ENCODE measurements at regions not wholly inside any gene's neighbourhood (a gene's known extent, or its start where the extent isn't known, plus 50 kb on each side); places are given as distances from the start of the nearest gene placed in this dataset.

DNA sequence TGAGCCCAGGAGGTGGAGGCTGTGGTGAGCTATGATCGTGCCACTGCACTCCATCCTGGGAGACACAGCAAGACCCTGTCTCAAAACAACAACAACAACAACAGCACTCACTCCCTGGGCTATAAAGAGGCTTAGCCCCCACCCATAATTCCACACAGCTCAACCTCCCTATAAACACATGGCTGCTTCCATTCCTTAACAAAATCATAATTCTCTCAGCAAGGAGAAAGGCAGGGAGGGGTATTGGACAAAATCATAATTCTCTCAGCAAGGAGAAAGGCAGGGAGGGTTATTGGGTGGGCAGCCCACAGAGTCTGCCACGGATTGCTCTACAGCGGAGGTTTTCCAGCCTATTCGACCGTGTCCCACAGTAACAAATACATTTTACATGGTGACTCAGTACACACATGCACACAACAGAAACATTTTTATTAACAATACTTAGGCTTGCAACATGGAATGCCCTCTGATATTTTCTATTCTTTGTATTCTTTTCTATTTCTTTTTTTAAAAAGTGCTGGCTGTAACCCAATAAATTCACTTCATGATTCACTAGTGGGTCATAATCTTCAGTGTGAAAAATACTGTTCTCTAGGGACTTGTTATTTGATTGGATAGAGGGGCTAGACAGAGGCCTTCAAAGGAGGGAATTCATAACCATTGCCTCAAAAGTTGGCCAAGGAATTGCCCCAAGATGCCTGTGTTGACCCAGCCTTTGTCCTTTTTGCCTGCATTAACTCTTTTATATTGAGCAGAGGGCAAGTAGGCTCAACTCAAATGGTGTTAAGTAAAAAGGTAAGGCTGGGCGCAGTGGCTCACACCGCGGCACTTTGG lies 50.6 kb upstream of the ZMYND8 start:
- DNase-seq (ENCODE audit: low spot score), result no peak
- no peaks in the 10 kb centered on the region for H3K36me3 Mint-ChIP-seq
- H3K27me3 Mint-ChIP-seq, result no peaks in the 10 kb centered on the region
- H3K27ac Mint-ChIP-seq, result no peak overlapping the region
- H3K4me1 Mint-ChIP-seq (ENCODE audit: low read depth in 2 of 2), result peaks cover 0 to 6% of the 10 kb centered on the region in 2 donors
- no peak overlapping the region for H3K4me3 Mint-ChIP-seq
- H3K9me3 Mint-ChIP-seq, result no peaks in the 10 kb centered on the region
- no peak for ATAC-seq

DNA sequence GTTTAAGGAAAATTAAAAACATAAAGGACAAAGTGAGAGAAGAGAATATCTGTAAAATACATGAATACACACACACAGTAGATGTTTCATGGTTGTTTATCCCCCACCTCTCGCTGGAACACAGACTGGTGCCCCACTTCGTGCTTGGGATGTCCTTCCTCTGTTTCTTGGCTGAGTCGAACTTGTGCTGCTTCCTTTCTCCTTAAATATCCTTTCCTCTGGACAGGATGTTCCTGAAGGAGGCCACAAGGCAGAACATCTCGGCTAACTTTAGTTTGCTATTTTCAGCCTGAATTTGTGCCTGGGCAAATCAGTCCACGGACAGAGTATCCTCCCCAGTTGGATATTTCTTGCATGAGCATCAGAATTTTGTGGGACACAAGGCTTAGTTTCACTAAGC lies 54.7 kb upstream of the ZMYND8 start:
- DNase-seq (ENCODE audit: low spot score) (no peak), ATAC-seq (no peak)
- Mint-ChIP-seq H3K27me3 (no peaks in the 10 kb centered on the region), H3K36me3 (no peaks in the 10 kb centered on the region), H3K4me3 (no peak overlapping the region), H3K27ac (no peak overlapping the region), H3K9me3 (no peaks in the 10 kb centered on the region), H3K4me1 (ENCODE audit: low read depth in 2 of 2) (peaks cover 16 to 18% of the 10 kb centered on the region in 2 donors)

DNA sequence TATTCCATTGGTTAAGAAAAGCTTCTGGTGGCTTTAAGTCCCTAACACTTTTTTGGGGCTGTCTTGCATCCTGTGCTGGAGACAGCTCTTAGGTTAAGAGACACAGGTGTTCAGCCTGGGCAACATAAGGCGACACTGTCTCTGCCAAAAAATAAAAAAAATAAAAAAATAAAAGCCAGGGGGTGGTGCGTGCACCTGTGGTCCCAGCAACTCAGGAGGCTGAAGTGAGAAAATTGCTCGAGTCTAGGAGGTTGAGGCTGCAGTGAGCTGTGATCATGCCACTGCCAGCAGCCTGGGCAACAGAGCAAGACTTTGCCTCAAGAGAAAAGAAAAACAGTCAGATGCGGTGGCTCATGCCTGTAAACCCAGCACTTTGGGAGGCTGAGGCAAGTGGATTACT lies 55.6 kb upstream of the ZMYND8 start:
- Mint-ChIP-seq H3K9me3 (no peaks in the 10 kb centered on the region), H3K4me3 (no peak overlapping the region), H3K27ac (peak overlapping the region in 1 of 2 donors; percentile 16), H3K36me3 (no peaks in the 10 kb centered on the region), H3K27me3 (no peaks in the 10 kb centered on the region), H3K4me1 (ENCODE audit: low read depth in 2 of 2) (peaks cover 18 to 21% of the 10 kb centered on the region in 2 donors)
- no peak for DNase-seq (ENCODE audit: low spot score)
- no peak for ATAC-seq

DNA sequence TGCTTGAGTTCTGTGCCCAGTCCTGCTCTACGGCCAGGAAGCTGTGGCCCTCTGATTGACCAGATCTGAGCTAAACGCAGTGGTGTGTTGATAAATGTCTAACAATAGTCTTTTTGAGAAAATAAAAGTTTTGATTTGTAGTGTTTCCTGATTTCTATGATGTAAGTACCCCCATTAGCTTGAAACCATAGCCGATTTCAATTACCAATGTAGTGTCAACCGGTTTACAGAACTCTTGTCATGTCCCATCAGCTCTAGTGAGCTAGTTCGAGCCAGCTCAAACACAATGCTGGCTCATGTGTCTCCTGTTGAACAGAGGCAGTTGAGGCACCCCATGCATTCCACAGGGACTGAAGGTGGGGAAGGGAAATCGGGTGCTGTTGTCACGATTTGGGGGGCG lies 56.7 kb upstream of the ZMYND8 start:
- H3K27ac Mint-ChIP-seq, result peak overlapping the region; percentile 16 to 37
- H3K4me3 Mint-ChIP-seq, result no peak overlapping the region
- ATAC-seq, result no peak
- no peaks in the 10 kb centered on the region for H3K9me3 Mint-ChIP-seq
- no peaks in the 10 kb centered on the region for H3K27me3 Mint-ChIP-seq
- peaks cover 18 to 28% of the 10 kb centered on the region in 2 donors for H3K4me1 Mint-ChIP-seq (ENCODE audit: low read depth in 2 of 2)
- no peak for DNase-seq (ENCODE audit: low spot score)
- H3K36me3 Mint-ChIP-seq, result no peaks in the 10 kb centered on the region

DNA sequence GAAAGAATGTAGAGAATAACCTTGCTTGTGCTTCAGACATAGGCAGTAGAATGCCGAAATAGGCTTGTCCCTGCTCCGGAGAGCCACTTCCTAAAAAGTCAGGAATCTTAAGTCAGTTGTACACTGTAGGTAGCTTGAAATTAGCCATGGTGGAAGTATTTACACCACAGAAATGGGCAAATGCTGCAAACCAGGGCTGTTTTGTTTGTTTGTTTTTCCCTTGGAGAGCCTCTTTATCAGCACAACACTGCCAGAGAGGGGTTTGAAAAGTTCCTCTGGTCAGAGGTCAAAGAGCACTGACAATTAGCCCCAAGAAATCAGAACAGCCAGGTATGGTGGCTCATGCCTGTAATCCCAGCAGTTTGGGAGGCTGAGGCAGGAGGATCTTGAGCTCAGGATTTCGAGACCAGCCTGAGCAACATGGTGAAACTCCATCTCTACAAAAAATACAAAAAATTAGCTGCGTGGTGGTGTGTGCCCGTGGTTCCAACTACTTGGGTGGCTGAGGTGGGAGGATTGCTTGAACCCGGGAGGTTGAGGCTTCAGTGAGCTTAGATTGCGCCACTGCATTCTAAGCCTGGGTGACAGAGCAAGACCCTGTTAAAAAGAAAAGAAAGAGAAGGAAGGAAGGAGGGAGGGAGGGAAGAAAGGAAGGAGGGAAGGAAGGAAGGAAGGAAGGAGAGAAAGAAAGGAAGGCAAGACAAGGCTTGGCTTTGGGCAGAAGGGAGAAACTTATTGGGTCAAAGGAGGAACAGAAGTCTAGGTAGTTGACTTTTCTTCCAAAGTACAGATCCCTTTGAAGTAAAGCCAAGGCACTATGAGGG lies 61.0 kb upstream of the ZMYND8 start:
- ATAC-seq (no peak), DNase-seq (ENCODE audit: low spot score) (no peak)
- H3K9me3 Mint-ChIP-seq, result no peaks in the 10 kb centered on the region
- H3K36me3 Mint-ChIP-seq, result no peaks in the 10 kb centered on the region
- H3K27me3 Mint-ChIP-seq, result no peaks in the 10 kb centered on the region
- H3K27ac Mint-ChIP-seq, result peak overlapping the region; percentile 99 to 100
- peaks cover 17 to 22% of the 10 kb centered on the region in 2 donors for H3K4me1 Mint-ChIP-seq (ENCODE audit: low read depth in 2 of 2)
- no peak overlapping the region for H3K4me3 Mint-ChIP-seq

DNA sequence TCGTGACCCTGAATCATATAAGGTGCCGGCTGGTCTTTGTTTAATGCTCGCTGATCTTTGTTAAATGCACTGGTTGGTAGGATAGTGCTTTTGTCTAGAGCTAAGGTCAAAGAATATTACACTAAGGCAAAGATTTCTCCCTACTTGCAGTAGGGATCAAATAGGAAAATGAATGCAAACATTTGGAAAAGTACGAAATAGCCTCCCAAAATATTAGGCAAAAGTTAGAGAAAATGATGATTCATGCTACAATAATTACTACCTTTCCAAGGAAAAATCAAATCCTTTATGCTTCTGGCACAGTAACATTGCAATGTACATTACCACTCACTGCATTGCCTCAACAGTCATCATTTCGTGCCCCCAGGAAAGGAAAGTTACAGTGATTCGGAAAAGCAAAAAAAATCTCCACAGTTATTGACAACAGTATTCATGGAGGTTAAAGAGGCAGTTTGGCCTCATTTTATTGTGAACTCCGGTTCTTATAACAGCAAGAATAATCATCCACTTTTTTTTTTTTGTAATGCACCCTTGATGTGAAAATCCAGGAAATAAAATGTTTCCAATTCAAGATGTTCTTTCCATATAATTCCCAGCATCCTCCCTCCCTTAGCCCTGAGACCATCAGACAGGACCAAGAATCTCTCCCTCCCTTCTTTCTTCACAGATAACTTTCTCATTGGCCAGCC lies 61.7 kb upstream of the ZMYND8 start:
- Mint-ChIP-seq H3K27me3 (no peaks in the 10 kb centered on the region), H3K27ac (peak overlapping the region in 1 of 2 donors; percentile 100), H3K9me3 (no peaks in the 10 kb centered on the region), H3K4me3 (no peak overlapping the region), H3K36me3 (no peaks in the 10 kb centered on the region), H3K4me1 (ENCODE audit: low read depth in 2 of 2) (peaks cover 12 to 22% of the 10 kb centered on the region in 2 donors)
- ATAC-seq, result no peak
- no peak for DNase-seq (ENCODE audit: low spot score)

DNA sequence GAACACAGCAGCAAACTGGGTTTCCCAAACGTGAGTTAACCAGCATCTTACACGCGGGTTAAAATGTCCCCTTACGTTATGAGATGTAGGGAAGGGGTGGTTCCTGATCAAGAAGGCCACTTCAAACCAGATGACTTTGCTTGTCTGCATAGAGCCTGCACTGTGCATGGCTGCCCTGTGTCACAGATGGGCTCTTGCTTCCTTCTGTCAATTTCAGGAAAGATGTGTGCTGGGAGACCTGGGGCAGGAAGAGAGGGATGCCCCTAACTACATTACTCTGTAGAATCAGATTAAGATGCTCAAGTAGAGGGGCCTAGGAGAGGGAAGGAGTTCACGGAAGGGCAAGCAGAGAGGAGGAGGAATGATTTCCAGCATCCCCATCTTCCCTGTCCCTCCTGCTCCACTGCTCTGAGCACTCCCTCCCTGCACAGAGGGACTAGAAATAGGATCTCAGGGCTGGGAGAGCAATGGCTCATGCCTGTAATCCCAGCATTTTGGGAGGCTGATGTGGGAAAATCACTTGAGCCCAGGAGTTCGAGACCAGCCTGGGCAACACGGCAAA lies 63.5 kb upstream of the ZMYND8 start:
- ATAC-seq (no peak), DNase-seq (ENCODE audit: low spot score) (no peak)
- Mint-ChIP-seq H3K4me3 (no peak overlapping the region), H3K9me3 (no peaks in the 10 kb centered on the region), H3K27me3 (no peaks in the 10 kb centered on the region), H3K27ac (peak overlapping the region in 1 of 2 donors; percentile 64), H3K36me3 (no peaks in the 10 kb centered on the region), H3K4me1 (ENCODE audit: low read depth in 2 of 2) (peaks cover 8 to 20% of the 10 kb centered on the region in 2 donors)

DNA sequence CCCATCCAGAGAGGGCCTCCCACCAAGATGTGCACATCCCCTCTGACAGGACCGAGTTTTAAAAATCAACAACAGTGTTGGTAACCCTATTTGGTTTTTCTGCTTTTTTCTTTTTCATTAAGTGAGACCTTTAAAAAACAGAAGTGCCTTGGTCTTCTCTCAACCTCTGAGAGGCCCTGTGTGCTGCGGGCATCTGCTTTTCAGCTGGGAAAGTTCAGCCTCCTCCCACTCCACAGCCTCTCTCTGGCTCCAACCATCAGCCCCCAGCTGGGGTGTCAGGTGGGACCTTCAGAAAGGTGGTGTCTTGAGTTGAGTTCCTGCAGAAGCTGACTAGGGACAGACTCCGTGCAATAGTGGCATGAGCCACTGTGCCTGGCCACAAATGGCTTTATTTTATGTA lies 64.6 kb upstream of the ZMYND8 start:
- H3K9me3 Mint-ChIP-seq, result no peaks in the 10 kb centered on the region
- no peaks in the 10 kb centered on the region for H3K27me3 Mint-ChIP-seq
- H3K4me3 Mint-ChIP-seq, result no peak overlapping the region
- H3K36me3 Mint-ChIP-seq, result no peaks in the 10 kb centered on the region
- H3K27ac Mint-ChIP-seq, result no peak overlapping the region
- no peak for DNase-seq (ENCODE audit: low spot score)
- H3K4me1 Mint-ChIP-seq (ENCODE audit: low read depth in 2 of 2), result peaks cover 0 to 12% of the 10 kb centered on the region in 2 donors
- no peak for ATAC-seq

DNA sequence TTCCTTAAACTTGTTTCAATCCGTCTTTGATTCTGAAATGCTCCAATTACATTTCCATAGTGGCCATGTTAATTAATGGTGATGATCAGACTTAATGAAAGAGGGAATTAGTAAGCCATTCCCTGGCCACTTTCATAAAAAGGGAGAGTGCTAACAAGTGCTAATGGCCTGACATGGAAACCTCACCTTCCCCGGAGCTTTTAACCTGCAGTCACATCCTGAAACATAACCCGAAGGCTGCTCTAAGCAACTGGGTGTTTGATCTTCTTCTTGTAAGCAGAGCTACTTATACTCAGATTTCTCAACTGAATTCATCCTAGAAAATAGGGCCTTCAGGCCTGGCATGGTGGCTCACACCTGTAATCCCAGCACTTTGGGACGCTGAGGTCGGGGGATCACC lies 67.1 kb upstream of the ZMYND8 start:
- ATAC-seq, result no peak
- DNase-seq (ENCODE audit: low spot score), result no peak
- peaks cover 7% of the 10 kb centered on the region for H3K9me3 Mint-ChIP-seq
- no peaks in the 10 kb centered on the region for H3K36me3 Mint-ChIP-seq
- H3K4me3 Mint-ChIP-seq, result no peak overlapping the region
- no peaks in the 10 kb centered on the region for H3K4me1 Mint-ChIP-seq (ENCODE audit: low read depth in 2 of 2)
- H3K27me3 Mint-ChIP-seq, result no peaks in the 10 kb centered on the region
- no peak overlapping the region for H3K27ac Mint-ChIP-seq

DNA sequence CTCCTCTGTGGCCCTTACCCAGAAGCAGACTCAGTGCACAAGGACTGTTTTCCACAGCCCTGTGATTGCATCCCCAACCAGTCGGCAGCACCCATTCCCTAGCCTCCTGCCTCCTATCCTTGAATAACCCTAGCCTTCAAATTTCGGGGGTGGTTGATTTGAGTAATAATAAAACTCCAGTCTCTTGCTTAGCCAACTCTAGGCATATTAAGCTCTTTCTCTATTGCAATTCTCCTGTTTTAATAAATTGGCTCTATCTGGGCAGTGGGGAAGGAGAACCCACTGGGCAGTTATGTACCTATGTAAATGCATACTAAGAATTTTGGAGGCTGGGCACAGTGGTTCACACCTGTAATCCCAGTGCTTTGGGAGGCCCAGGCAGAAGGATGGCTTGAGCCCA lies 70.6 kb upstream of the ZMYND8 start:
- H3K27ac Mint-ChIP-seq, result no peak overlapping the region
- no peaks in the 10 kb centered on the region for H3K4me1 Mint-ChIP-seq (ENCODE audit: low read depth in 2 of 2)
- no peak overlapping the region for H3K4me3 Mint-ChIP-seq
- H3K9me3 Mint-ChIP-seq, result peaks cover 7% of the 10 kb centered on the region
- ATAC-seq (no peak), DNase-seq (ENCODE audit: low spot score) (no peak)
- no peaks in the 10 kb centered on the region for H3K27me3 Mint-ChIP-seq
- H3K36me3 Mint-ChIP-seq, result no peaks in the 10 kb centered on the region

DNA sequence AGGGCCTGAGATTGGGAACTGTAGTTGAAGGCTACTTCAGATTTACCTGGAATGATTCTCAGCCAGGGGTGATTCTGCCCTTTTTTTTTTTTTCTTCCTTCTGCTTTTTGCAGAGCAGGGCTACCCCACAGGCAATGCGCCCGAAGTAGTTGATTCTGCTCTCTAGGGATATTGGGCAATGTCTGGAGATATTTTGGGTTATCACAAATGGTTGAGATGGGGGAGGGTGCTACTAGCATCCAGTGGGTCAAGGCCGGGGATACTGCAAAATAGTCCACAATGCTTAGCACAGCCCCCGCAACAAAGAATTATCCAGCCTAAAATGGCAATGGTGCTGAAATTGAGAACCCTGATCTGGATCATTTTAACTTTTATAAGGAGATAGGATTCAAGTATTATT lies 71.2 kb upstream of the ZMYND8 start:
- Mint-ChIP-seq H3K27ac (no peak overlapping the region), H3K36me3 (no peaks in the 10 kb centered on the region), H3K4me1 (ENCODE audit: low read depth in 2 of 2) (no peaks in the 10 kb centered on the region), H3K27me3 (peaks cover 0 to 1% of the 10 kb centered on the region in 2 donors), H3K4me3 (no peak overlapping the region), H3K9me3 (peaks cover 7% of the 10 kb centered on the region)
- ATAC-seq (no peak), DNase-seq (ENCODE audit: low spot score) (no peak)

DNA sequence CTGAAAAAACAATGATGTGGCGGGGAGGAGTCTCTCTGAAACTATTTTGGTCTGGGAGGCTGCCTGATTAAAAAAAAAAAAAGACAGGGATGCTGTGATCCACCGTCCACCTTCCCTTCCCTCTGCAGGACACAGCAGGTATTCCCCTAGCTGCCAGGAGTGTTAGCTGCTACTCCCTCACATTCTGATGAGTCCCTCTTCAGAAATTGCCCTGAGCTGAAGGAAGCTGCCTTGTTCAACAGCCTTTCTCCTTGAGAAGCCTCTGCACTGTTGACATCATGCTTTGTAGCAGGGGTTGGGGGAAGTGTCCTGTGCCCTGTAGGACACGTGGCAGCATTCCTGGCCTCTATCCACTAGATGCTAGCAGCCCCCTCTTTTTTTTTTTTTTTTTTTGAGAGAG lies 71.7 kb upstream of the ZMYND8 start:
- DNase-seq (ENCODE audit: low spot score), result no peak
- Mint-ChIP-seq H3K27me3 (peaks cover 0 to 3% of the 10 kb centered on the region in 2 donors), H3K36me3 (no peaks in the 10 kb centered on the region), H3K27ac (no peak overlapping the region), H3K4me1 (ENCODE audit: low read depth in 2 of 2) (no peaks in the 10 kb centered on the region), H3K4me3 (no peak overlapping the region), H3K9me3 (peaks cover 7% of the 10 kb centered on the region)
- ATAC-seq, result no peak

DNA sequence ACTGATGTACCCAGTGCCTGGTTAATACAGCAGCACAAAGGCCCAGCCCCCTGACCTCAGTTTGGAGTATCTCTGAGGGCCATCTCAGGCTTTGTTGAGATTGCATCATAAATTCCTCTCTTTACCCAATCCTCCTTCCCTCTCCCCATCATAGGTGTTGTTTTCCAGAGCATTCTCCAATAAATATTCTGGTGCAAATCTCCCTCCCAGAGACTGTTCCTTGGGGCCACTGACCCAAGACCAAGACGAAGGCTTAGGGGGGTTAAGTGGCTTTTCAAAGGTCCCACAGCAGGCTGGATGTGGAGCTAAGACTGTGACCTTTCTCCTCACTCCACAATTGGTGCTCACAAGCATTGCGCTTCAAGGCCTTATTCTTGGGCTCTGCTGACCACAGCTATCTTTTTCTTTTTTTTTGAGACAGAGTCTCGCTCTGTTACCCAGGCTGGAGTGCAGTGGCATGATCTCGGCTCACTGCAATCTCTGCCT lies 72.4 kb upstream of the ZMYND8 start:
- Mint-ChIP-seq H3K27me3 (peaks cover 0 to 3% of the 10 kb centered on the region in 2 donors), H3K4me3 (no peak overlapping the region), H3K27ac (no peak overlapping the region), H3K36me3 (no peaks in the 10 kb centered on the region), H3K4me1 (ENCODE audit: low read depth in 2 of 2) (no peaks in the 10 kb centered on the region), H3K9me3 (peaks cover 7% of the 10 kb centered on the region)
- DNase-seq (ENCODE audit: low spot score) (no peak), ATAC-seq (no peak)
